ENCODE measurements at regions not wholly inside any gene's neighbourhood (a gene's known extent, or its start where the extent isn't known, plus 50 kb on each side); places are given as distances from the start of the nearest gene placed in this dataset.

DNA sequence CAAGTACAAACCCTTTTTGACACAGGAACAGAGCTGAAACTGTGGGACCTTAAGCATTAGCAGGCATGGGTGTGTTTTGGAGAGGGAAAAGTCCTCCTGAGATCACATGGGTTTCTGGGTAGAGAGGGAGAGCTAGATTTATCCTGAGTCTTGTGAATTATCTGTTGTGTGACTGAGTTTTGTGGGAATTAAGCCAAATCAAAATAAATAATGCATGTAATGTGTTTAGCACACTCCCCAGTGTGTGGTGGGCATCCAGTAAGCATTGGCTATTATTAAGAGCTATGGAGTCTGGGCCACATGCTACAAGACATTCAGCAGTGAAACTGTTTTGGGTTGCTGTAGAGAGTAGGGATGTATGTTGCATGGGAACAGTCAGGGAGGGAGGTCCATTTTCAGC, 75.3 kb upstream of the JAG1 start:
- no peak for TF ChIP-seq CTCF (conservative IDR thresholded peaks at IDR 0.05)
- TF ChIP-seq EZH2 (IDR thresholded peaks at IDR 0.05; ENCODE audit: low read depth), result no peak
